Superior temporal gyrus (tissue), 1 donor: ENCODE measurements at regions not wholly inside any gene's neighbourhood (a gene's known extent, or its start where the extent isn't known, plus 50 kb on each side); places are given as distances from the start of the nearest gene placed in this dataset.
"Not testable (repeated sequence)": the region's sequence is repeated elsewhere in the genome, so short reads cannot be mapped to it uniquely, and the experiment has no call there.

Experiments
- DNase-seq: peaks from one replicate; pipeline ENCODE4 v3.0.0-alpha.2; 2016; ENCODE audit errors: extremely low spot score

DNA sequence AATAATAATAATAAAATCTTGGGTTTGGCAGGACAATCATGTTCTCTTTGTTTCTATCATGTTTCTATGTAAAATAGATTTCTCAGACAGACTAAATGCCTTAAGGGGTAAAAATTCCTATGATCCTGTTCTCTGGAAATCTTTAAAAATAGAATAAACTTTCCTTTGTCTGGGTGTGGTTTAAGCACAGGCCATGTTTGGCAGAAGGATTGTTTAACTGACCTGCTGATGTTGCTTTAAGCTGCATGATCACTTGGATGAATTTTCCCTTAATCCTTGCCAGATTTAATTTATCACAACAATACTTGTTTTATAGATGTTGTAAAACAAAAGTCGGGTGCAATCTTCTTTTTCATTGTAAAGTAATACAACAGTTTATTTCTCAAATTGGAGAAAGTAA lies 341.7 kb upstream of the FAT1 start:
- DNase-seq, result no peak

DNA sequence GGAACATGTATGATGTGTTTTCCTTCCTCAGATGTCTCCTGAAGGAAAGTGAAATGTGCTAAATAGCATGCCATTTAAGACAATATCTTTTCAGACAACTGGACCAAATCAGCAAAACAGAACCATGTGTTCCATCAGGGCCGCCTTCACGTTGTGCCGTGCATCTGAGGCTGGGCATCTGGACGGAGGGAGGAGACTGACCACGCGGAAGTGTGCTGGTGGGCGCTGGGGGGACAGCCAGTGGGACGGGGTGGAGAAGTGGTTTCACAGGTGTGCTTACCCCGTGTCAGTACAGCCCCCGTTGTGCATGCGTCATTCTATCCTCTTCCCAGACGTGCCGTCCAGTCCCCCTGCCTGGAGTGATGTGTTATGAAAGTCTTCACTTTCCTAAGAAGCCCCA lies 342.1 kb upstream of the FAT1 start:
- DNase-seq, result no peak

DNA sequence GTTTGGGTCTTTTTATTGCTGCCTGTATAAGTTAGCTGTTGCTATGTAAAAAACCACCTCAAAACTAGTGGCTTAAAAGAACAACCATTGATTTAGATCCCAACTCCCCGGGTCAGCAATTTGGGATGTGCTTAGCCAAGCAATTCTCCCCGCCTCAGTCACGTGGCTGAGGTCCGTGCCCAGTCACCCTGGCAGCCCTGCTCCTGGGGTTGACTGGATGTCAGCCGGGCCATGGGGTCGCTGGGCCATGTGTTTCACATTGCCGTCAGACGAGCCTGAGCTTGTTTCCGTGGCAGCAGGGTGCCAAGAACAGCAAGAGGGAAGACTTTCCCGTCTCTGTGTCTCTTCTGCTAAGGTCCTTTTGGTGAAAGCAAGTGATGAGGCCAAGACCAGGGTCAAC lies 345.7 kb upstream of the FAT1 start:
- no peak for DNase-seq

DNA sequence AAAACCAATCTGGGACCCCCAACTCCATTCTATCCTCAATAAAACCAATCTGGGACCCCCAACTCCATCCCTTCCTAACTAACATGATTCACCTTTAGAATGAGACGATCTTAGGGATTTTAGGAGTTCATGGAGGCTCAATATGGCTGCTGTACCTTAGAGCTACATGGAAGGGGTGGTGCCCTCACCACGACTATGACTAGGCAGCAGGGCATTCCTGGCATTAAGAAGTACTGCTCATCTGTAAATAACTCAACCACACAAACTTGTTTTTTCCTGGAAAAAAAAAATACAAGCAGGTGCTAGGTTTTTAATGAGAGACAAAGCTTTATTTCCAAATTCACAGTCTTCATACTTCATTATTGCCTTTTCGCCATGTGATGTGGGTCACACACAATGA lies 346.5 kb upstream of the FAT1 start:
- DNase-seq, result no peak

DNA sequence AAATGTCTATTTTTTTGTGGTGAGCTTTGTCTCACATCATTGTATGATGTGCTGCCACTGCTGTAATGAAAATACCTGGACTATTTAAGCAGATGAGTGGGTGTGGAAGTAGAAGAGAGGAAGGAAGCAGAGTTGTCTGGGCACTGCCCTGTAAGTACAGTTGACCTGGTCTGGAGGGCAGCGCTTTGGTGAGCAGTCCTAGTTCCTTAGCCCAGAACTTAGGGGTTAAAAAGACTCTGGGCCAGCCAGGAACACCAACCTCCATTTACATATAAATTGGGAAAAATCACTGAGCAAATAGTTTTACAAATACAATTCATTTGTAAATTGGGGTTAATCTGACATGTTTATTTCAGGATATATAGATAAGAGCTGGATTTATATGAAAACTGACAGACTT lies 347.1 kb upstream of the FAT1 start:
- no peak for DNase-seq

DNA sequence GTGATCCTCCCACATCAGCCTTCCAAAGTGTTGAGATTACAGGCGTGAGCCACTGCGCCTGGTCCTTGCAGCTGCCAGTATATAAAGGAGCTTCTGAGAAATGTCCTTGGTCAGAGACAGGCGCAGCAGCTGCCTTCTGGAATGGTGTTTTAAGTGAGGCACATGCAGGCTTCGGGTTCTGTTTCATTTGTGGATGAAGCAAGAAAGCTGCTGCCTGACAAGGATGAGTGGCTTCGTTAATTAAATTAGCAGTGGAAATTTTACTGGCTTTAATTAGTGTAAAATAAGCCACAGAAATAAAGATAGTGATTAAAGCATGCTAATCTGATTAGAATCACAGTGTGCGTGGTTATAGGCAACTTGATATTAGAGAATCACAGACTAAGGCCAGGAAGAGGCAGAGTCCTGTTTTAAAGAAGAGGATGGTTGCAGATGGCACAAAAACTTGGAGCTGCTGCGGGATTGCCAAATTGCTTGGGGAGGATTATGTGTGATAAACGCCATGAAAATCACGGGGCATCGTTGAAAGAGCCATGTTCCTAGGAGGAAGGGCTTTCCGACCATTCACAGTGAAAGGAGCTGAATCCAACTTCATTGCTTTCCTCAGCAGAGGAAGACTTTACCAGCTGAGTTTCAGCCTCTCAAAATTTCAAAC lies 348.4 kb upstream of the FAT1 start:
- DNase-seq, result no peak

DNA sequence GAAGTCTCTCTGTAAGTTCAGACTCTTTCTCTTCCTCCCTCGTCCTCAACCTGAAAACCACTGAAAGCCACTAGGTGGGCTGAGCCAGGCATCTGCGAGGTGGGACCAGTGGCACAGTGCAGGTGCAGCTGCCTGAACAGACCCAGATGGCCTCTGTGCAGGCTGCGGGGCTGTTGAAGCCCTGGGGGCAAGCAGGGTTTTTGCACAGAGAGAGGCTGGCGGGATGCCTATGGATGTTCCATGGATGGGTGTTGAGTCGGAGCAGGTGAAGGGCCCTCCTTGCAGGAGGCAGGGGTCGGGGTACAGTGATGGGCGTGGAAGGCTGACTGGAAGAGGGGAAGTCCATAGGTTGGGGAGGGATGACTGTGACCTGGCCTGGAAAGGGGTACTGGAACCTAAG lies 350.2 kb upstream of the FAT1 start:
- DNase-seq, result no peak

DNA sequence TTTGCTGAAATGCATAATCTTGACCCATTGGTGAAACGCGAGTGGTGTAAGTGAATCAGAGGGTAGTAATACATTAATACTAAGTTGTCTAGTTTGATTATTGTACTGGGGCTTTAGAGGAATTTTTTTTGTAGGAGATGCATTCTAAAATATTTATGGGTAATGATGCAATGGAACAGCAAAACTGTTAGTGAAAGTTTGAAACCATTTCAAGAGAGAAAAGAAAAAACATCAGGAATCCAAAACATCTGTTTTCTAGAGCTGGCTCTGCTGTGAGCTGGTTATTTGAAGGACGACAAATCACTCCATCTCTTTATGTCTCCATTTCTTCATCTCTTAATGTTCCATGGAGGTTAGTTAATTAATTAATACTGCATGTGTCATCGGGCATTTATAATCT lies 351.9 kb upstream of the FAT1 start:
- no peak for DNase-seq

DNA sequence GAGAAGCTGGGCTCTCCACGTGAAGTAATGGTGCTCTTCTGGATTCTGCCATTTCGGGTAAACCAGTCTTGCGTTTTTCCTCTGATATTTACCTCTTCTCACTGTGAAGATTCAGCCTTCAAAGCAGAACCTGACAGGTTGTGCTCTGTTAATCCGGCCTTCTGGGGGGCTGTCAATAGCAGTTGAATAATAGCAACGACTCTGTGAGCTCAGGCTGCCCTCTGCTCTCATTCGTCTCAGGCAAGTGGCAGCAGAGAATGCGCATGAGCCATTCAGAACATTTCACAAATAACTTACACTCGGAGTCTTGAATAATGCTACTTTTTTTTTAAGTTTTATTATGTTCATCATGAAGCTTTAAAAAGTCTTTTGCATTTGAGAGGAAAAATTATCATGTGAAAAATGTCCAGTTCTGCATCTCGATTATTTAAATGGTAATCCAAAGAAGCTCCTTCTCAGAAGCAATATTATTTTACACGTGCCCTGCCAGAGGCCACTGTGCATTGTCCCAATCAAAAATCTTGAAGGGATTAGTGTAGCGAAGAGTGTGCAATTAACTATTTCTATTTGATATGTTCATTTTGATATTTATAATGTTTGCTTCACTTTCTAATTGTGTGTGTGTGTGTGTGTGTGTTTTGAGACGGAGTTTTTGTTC lies 354.2 kb upstream of the FAT1 start:
- no peak for DNase-seq

DNA sequence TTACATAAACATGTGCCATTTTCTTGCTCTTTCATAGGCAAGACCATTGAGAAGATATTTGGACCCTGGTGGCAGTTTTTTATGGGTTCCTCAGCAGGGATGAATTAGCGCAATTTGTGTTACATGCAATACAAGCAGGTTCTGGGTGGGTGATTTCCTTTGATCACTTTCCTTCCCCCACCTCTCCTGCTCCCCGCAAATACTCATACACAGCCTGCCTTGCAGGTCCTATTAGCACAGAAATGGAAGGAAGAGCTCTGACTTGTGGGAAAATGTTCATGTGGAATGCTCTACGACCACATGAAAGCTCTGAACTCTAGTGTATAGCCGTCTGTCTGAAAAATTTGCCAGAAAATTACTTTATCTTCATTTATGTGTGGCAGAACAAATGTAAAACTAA lies 361.0 kb upstream of the FAT1 start:
- DNase-seq, result no peak

DNA sequence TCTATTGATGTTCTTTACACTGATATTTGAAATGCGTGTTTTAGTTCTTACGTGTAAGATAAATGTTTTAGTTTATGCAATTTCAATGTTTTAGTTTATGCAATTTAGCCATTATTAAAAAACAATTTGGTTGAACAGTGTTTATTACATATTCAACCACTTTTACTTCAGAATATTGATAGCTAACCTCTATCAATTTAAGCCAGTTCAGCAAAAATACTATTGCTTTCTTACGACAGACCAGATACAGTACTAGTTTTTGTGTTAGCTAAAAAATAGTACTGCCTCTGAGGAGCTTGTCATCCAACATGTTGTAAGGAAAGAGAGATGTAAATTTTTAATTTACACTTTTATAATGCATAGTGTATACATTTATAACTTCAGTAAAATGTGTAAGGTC lies 361.7 kb upstream of the FAT1 start:
- no peak for DNase-seq

DNA sequence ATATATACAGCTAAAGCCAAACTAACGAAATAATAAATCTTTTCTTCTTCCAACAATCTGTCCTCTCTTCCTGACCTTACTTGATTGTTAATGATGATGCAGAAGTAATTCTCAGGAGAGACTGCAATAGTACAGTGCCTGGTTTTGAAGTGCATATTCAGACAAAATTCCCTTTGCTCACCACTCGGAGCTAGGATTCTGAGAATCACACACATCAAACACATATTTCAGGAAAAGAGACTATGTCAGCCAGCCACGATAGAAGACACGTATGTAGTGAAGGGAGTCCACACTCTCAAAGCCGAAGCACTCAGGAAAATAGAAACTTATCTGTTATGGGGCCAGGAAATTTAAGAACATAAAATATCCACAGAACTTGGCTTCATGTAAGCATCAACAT lies 362.5 kb upstream of the FAT1 start:
- DNase-seq, result no peak

DNA sequence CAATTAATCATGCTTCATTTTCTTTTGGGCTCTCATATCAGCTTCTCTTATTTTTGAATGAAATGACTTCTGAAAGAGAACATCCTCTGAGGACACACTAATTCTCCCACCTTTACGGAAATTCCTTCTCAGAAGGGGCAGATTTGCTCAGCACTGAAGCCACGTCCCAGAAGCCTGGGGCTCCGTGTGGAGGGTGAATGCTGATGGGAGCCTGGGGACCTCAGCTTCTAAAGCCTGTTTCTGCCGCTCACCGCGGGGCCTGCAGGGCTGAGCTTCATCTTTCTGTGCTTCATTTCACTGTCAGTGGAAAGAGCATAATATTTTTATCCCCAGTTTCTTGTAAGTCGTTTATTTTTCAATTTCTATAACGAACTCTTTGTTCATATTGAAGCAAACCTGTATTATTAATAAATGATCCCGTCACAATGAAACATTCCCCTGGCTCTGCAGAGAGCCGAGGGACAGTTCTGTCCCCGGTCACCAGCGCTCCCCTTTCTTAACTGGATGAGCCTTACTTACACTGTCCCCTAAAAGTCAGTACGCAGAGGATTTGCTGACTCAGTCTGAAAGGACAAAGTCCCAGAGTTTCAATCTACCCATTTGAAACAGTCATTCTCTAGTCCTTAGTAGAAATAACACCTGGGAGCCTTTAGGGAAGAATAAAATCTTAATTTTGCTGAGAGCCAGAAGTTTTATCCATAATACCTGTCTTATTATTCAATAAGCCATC lies 364.6 kb upstream of the FAT1 start:
- no peak for DNase-seq

DNA sequence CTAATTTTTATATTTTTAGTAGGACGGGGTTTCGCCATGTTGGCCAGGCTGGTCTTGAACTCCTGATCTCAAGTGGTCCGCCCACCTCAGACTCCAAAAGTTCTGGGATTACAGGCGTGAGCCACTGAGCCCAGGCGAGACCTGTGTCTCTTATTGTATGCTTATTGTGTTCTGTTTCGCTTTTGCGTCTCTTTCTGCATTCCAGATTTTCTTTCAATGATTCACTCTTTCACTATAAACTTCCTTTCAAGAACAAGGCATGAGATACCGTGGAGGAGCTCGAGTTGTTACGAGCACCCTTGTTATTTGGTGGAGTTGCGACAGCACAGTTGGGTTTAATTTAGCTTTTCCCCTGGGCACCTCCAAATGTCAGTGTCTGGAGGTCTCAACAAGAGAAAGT lies 366.7 kb upstream of the FAT1 start:
- no peak for DNase-seq

DNA sequence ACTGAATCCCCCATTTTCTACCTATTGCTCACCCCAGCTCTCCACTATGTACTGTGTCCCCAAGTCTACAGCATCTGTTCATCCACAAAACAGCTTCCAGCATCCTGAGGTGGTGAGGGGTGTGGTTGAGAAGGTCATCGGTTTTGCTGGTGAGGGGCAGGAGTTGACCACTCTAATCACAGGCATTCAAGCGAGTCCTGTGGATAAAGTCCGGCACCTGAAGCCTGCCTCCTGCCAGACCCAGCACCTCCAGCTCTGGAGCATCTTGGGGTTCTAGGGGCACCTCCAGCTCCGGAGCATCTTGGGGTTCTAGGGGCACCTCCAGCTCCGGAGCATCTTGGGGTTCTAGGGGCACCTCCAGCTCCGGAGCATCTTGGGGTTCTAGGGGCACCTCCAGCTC lies 367.2 kb upstream of the FAT1 start:
- not testable (repeated sequence) for DNase-seq

DNA sequence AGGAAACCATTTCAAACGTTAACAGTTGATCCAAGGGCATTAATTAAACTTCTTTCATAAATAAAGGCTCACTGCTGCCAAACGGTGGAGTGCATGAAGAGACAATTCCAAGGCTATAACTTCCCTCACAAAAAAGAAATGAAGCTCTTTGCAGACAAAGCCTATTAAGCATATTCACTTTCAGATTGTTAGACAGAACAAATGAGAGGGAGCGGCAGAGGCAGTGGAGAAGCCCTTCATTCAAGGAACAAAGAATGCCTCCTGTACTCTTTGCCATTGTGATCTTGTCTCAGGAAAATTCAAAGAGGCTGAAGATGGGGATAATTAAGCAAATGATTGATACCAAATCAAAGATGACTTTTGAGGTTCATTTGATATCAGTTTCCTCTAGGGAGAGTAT lies 370.5 kb upstream of the FAT1 start:
- no peak for DNase-seq

DNA sequence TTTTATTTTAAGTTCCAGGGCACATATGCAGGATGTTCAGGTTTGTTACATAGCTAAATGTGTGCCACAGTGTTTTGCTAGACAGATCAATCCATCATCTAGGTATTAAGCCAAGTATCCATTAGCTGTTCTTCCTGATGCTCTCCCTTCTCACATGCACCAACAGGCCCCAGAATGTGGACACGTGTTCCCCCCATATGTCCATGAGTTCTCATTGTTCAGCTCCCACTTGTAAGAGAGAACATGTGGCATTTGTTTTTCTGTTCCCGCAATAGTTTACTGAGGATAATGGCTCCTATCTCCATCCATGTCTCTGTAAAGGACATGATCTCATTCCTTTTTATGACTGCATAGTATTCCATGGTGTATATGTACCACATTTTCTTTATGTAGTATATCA lies 374.8 kb upstream of the FAT1 start:
- no peak for DNase-seq

DNA sequence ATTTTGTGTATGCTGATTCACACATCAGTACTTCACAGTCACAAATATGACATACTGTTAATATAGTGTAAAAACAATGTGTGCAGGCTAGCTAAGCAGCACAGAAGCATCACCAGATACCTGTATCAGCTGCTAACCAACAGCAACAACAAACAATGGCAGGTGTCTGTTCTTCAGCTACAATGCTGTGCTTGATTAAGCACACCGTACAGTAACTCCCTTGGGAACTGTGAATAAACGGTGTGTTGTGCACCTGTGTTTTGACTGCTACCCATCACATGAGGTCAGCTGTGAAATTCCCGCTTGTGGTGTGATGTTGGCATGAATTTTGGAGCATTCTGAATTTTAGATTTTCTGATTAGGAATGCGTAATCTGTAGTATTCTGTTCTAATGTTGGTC lies 379.7 kb upstream of the FAT1 start:
- no peak for DNase-seq

DNA sequence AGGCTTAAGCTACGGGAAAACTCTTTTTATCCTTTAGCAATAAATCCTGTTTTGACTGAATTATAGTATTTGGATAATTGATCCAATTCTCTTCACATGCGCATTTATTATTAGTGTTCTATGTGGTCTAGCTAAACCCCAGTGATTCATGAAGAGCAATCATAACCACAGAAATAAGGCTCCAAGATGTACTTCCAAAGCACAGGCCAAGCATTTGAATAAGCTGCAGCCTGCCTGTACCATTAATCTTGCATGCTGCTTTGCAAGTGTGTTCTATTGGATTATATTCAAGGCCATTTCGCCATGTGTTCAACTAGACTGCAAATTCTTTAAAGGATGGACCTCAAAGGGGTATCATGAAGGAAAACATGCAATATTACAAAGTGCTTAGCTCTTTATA lies 385.2 kb upstream of the FAT1 start:
- no peak for DNase-seq

DNA sequence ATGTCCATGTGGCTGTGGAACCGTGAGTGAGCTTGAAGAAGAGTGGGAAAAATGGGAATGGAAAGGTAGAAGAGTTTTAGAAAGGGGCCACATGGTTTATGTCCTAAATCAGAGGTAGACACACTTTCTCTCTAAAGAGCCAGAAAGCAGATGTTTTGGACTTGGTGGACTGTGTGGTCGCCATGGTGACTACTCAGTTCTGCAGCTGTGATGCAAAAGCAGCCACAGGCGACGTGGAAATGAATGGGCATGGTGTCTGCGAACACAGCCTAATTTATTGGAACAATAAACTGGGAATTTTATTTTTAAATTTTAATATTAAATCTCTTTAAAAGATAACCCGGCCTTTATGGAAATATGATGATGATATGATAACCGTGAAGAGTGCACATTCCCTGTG lies 386.0 kb upstream of the FAT1 start:
- no peak for DNase-seq

DNA sequence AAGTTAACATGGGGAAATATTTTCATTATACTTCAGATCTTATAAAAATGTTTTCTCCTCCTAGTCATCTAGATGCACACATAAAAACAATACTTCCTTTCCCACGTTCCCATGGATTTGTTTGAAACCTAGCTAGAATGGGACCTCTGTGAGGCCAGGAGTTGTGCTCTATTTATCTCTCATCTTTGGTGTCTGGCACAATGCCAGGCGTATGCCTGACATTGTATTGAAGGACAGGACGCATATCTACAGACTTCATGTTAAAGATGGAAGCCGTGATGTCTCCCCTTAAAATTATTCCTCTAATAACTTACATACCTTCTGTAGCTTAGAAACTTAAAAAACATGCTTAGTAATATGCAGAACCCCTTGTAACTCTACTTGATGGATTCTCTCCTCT lies 394.5 kb upstream of the FAT1 start:
- DNase-seq, result no peak

DNA sequence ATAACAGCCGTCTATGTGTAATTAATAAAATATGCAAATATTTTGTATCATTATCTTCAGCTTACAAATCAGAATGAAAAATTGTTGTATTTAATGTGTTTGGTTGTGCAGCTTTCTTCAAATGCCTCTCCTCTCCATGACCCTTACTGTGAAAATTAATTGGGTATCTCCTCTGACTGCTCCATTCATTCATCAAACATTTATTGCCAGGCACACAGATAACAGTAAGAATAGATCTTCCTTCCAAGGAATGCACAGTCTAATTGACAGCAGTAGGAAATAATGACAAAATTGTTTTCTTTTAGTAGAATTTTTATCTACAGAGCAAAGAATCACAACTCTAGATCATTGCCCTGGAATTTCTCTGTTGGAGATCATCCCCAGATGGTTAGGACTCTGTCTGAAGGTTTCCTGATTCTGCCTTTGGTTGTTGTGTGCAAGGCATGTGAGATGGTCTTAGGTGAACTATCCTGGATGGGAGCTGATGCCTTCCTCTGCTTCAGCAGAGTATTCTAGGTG lies 395.0 kb upstream of the FAT1 start:
- DNase-seq, result no peak

DNA sequence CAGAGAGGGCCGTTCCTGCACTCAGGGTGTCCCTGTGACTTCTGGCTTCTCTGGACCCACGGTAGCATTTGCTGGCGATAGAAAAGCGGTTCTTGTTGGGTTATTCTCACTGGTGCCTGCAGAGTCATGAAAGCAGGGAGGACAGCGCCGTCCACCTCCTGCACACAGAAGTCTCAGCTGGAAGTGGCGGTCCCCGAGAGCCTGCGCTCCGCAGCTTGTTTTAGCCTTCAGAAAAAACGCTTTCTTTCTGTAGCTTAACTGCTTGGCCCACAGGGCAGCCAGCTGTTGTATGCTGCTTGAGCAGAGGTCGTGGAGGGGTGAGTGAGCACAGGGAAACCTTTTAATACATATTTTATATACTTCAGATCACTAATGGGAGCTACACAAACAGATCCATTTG lies 400.7 kb upstream of the FAT1 start:
- DNase-seq, result no peak
